WTC11 (cell line): ENCODE measurements at regions not wholly inside any gene's neighbourhood (a gene's known extent, or its start where the extent isn't known, plus 50 kb on each side); places are given as distances from the start of the nearest gene placed in this dataset.

Experiments
- ATAC-seq: fragments of 200-7000 bp; cut with Tn5 transposase; 2 replicates; pipeline ENCODE4 v1.10.0; 2021; ENCODE audit warnings: mild to moderate bottlenecking, moderate library complexity
- CTCF ChIA-PET: fragments of 300-600 bp; sonication (Branson Sonifier 250); formaldehyde crosslinking; loops from one replicate; lab custom pipeline; 2021; ENCODE audit warnings: antibody characterized with exemption; lab: Charles Lee
- POLR2A ChIA-PET: fragments of 350-600 bp; sonication (Branson Sonifier 250); formaldehyde crosslinking; loops from one replicate; lab custom pipeline; 2021; ENCODE audit warnings: antibody characterized with exemption; lab: Charles Lee
- DNase-seq: peaks from one replicate; pipeline ENCODE4 v3.0.0; 2021; ENCODE audit warnings: low spot score
- H3K27ac Mint-ChIP-seq: 2 replicates; pipeline ENCODE4 v1.8.0; 2021; ENCODE audit warnings: mixed read lengths
- H3K27me3 Mint-ChIP-seq: 2 replicates; pipeline ENCODE4 v1.8.0; 2021; ENCODE audit warnings: low read depth, mild to moderate bottlenecking, moderate library complexity, mixed read lengths
- H3K36me3 Mint-ChIP-seq: 2 replicates; pipeline ENCODE4 v1.8.0; 2021; ENCODE audit warnings: mixed read lengths
- H3K4me1 Mint-ChIP-seq: 2 replicates; pipeline ENCODE4 v1.8.0; 2022; ENCODE audit warnings: mixed read lengths
- H3K4me3 Mint-ChIP-seq: 2 replicates; pipeline ENCODE4 v1.8.0; 2021; ENCODE audit warnings: mild to moderate bottlenecking, moderate library complexity, mixed read lengths
- H3K9me3 Mint-ChIP-seq: 2 replicates; pipeline ENCODE4 v1.8.0; 2021; ENCODE audit warnings: mixed read lengths
- CREM ChIP-seq: sonication (generic); formaldehyde crosslinking; IDR thresholded peaks from 2 replicates; pipeline ENCODE4 v1.8.1; 2022; ENCODE audit warnings: mild to moderate bottlenecking, missing genetic modification reagents, moderate library complexity
- ETV6 ChIP-seq: sonication (generic); formaldehyde crosslinking; IDR thresholded peaks from 2 replicates; pipeline ENCODE4 v1.8.1; 2022; ENCODE audit warnings: mild to moderate bottlenecking, missing genetic modification reagents
- GRHL2 ChIP-seq: fragments of 250-450 bp; sonication (Bioruptor Pico); IDR thresholded peaks from 2 replicates; pipeline ENCODE4 v1.8.0; 2022; ENCODE audit warnings: mild to moderate bottlenecking, moderate library complexity; ENCODE audit not compliant: insufficient replicate concordance, severe bottlenecking
- MYBL2 ChIP-seq: sonication (generic); formaldehyde crosslinking; IDR thresholded peaks from 2 replicates; pipeline ENCODE4 v1.8.1; 2023; ENCODE audit warnings: mild to moderate bottlenecking, moderate library complexity, missing genetic modification reagents
- NFYB ChIP-seq: sonication (generic); formaldehyde crosslinking; conservative IDR thresholded peaks from 2 replicates; pipeline ENCODE4 v1.8.0; 2022; ENCODE audit warnings: low read depth, missing genetic modification reagents
- NR1H2 ChIP-seq: sonication (generic); formaldehyde crosslinking; IDR thresholded peaks from 2 replicates; pipeline ENCODE4 v1.9.0; 2021; ENCODE audit warnings: mild to moderate bottlenecking, moderate library complexity, missing genetic modification reagents
- NR2C2 ChIP-seq: sonication (generic); formaldehyde crosslinking; IDR thresholded peaks from 2 replicates; pipeline ENCODE4 v1.8.0; 2022; ENCODE audit warnings: mild to moderate bottlenecking, missing genetic modification reagents
- ZNF121 ChIP-seq: sonication (generic); formaldehyde crosslinking; IDR thresholded peaks from 2 replicates; pipeline ENCODE4 v1.8.0; 2023; ENCODE audit warnings: missing genetic modification reagents
- ZNF232 ChIP-seq: sonication (generic); formaldehyde crosslinking; IDR thresholded peaks from 2 replicates; pipeline ENCODE4 v1.8.0; 2022; ENCODE audit warnings: mild to moderate bottlenecking, missing genetic modification reagents
- ZNF671 ChIP-seq: fragments of 250-450 bp; sonication (Bioruptor Pico); IDR thresholded peaks from 2 replicates; pipeline ENCODE4 v1.8.0; 2021; ENCODE audit warnings: mild to moderate bottlenecking
- TF ChIP-seq, protein P1 (sequence below): sonication (generic); formaldehyde crosslinking; IDR thresholded peaks from 2 replicates; pipeline ENCODE4 v1.8.1; 2023; ENCODE audit warnings: mild to moderate bottlenecking, missing genetic modification reagents, moderate library complexity
- TF ChIP-seq, protein P2 (sequence below): sonication (generic); formaldehyde crosslinking; IDR thresholded peaks from 2 replicates; pipeline ENCODE4 v1.8.0; 2022; ENCODE audit warnings: mild to moderate bottlenecking, missing genetic modification reagents
- TF ChIP-seq, protein P3 (sequence below): sonication (generic); formaldehyde crosslinking; IDR thresholded peaks from 2 replicates; pipeline ENCODE4 v1.8.1; 2023; ENCODE audit warnings: mild to moderate bottlenecking, moderate library complexity, missing genetic modification reagents
- TF ChIP-seq, protein P4 (sequence below): sonication (generic); formaldehyde crosslinking; IDR thresholded peaks from 2 replicates; pipeline ENCODE4 v1.8.0; 2023; ENCODE audit warnings: missing genetic modification reagents, mild to moderate bottlenecking, borderline replicate concordance
- TF ChIP-seq, protein P5 (sequence below): sonication (generic); formaldehyde crosslinking; IDR thresholded peaks from 2 replicates; pipeline ENCODE4 v1.8.1; 2022; ENCODE audit warnings: missing genetic modification reagents, borderline replicate concordance
- TF ChIP-seq, protein P6 (sequence below): sonication (generic); formaldehyde crosslinking; IDR thresholded peaks from 2 replicates; pipeline ENCODE4 v1.8.1; 2023; ENCODE audit warnings: mild to moderate bottlenecking, missing genetic modification reagents
- TF ChIP-seq, protein P7 (sequence below): sonication (generic); formaldehyde crosslinking; IDR thresholded peaks from 2 replicates; pipeline ENCODE4 v1.8.0; 2023; ENCODE audit warnings: missing genetic modification reagents

DNA sequence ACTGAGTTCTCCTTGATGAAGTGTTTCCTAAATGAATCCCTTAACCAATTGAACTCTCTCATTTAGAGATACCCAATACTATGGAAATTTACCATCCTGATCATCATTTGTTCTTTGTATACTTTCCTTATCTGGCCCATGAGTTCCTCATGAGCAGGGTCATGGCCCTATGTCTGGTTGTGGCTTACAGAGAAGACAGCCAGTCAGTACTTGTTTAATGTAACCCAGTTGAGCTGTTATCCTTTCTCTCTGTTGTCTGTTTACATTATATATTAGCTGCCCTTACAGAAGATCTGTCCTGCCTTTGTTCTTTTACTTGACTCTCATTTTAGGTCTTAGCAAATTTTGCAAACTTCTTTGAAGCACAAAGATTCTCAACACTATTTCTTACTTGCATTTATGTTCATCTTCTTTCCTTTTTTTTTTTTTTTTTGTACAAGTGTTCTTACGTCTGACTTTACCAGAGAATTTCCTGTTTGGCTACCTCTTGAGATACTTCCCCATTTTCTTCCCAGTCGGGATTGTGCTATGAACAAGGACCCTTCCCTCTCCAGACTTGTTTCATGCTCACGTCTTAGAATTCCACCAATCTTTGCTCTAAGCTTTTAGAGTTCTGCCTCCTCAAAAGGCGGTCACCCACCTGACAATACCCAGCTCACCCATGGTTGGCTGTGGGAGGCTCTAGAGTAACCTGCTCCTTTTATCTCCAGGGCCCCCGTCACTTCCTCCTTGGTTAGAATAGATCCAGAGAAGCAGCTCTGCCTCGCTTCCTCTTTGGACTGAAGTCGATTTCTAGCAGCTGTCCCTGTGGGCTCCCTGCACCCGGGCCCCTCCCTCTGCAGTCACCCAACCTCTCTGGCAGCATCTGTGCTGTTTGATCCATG is 53.6 kb upstream of the RUNX1 start:
- no peaks in the 10 kb centered on the region for H3K27me3 Mint-ChIP-seq
- ATAC-seq = no peak
- H3K4me1 Mint-ChIP-seq = no peaks in the 10 kb centered on the region
- H3K36me3 Mint-ChIP-seq = no peaks in the 10 kb centered on the region
- TF ChIP-seq CREM (CRISPR knock-in tag) (no peak), ZNF671 (no peak), NR1H2 (CRISPR knock-in tag) (no peak), ZNF121 (no peak), ETV6 (CRISPR knock-in tag) (no peak), NR2C2 (CRISPR knock-in tag) (no peak), NFYB (CRISPR knock-in tag) (no peak), GRHL2 (CRISPR knock-in tag) (no peak), MYBL2 (CRISPR knock-in tag) (no peak), ZNF232 (no peak)
- TF ChIP-seq, protein P1, sequence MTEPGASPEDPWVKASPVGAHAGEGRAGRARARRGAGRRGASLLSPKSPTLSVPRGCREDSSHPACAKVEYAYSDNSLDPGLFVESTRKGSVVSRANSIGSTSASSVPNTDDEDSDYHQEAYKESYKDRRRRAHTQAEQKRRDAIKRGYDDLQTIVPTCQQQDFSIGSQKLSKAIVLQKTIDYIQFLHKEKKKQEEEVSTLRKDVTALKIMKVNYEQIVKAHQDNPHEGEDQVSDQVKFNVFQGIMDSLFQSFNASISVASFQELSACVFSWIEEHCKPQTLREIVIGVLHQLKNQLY (CRISPR knock-in tag) = no peak
- TF ChIP-seq, protein P2, sequence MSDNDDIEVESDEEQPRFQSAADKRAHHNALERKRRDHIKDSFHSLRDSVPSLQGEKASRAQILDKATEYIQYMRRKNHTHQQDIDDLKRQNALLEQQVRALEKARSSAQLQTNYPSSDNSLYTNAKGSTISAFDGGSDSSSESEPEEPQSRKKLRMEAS = no peak
- TF ChIP-seq, protein P3, sequence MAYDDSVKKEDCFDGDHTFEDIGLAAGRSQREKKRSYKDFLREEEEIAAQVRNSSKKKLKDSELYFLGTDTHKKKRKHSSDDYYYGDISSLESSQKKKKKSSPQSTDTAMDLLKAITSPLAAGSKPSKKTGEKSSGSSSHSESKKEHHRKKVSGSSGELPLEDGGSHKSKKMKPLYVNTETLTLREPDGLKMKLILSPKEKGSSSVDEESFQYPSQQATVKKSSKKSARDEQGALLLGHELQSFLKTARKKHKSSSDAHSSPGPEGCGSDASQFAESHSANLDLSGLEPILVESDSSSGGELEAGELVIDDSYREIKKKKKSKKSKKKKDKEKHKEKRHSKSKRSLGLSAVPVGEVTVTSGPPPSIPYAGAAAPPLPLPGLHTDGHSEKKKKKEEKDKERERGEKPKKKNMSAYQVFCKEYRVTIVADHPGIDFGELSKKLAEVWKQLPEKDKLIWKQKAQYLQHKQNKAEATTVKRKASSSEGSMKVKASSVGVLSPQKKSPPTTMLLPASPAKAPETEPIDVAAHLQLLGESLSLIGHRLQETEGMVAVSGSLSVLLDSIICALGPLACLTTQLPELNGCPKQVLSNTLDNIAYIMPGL (CRISPR knock-in tag) = no peak
- TF ChIP-seq, protein P4, sequence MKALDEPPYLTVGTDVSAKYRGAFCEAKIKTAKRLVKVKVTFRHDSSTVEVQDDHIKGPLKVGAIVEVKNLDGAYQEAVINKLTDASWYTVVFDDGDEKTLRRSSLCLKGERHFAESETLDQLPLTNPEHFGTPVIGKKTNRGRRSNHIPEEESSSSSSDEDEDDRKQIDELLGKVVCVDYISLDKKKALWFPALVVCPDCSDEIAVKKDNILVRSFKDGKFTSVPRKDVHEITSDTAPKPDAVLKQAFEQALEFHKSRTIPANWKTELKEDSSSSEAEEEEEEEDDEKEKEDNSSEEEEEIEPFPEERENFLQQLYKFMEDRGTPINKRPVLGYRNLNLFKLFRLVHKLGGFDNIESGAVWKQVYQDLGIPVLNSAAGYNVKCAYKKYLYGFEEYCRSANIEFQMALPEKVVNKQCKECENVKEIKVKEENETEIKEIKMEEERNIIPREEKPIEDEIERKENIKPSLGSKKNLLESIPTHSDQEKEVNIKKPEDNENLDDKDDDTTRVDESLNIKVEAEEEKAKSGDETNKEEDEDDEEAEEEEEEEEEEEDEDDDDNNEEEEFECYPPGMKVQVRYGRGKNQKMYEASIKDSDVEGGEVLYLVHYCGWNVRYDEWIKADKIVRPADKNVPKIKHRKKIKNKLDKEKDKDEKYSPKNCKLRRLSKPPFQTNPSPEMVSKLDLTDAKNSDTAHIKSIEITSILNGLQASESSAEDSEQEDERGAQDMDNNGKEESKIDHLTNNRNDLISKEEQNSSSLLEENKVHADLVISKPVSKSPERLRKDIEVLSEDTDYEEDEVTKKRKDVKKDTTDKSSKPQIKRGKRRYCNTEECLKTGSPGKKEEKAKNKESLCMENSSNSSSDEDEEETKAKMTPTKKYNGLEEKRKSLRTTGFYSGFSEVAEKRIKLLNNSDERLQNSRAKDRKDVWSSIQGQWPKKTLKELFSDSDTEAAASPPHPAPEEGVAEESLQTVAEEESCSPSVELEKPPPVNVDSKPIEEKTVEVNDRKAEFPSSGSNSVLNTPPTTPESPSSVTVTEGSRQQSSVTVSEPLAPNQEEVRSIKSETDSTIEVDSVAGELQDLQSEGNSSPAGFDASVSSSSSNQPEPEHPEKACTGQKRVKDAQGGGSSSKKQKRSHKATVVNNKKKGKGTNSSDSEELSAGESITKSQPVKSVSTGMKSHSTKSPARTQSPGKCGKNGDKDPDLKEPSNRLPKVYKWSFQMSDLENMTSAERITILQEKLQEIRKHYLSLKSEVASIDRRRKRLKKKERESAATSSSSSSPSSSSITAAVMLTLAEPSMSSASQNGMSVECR = no peak
- TF ChIP-seq, protein P5, sequence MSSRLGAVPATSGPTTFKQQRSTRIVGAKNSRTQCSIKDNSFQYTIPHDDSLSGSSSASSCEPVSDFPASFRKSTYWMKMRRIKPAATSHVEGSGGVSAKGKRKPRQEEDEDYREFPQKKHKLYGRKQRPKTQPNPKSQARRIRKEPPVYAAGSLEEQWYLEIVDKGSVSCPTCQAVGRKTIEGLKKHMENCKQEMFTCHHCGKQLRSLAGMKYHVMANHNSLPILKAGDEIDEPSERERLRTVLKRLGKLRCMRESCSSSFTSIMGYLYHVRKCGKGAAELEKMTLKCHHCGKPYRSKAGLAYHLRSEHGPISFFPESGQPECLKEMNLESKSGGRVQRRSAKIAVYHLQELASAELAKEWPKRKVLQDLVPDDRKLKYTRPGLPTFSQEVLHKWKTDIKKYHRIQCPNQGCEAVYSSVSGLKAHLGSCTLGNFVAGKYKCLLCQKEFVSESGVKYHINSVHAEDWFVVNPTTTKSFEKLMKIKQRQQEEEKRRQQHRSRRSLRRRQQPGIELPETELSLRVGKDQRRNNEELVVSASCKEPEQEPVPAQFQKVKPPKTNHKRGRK (CRISPR knock-in tag) = no peak
- TF ChIP-seq, protein P6, sequence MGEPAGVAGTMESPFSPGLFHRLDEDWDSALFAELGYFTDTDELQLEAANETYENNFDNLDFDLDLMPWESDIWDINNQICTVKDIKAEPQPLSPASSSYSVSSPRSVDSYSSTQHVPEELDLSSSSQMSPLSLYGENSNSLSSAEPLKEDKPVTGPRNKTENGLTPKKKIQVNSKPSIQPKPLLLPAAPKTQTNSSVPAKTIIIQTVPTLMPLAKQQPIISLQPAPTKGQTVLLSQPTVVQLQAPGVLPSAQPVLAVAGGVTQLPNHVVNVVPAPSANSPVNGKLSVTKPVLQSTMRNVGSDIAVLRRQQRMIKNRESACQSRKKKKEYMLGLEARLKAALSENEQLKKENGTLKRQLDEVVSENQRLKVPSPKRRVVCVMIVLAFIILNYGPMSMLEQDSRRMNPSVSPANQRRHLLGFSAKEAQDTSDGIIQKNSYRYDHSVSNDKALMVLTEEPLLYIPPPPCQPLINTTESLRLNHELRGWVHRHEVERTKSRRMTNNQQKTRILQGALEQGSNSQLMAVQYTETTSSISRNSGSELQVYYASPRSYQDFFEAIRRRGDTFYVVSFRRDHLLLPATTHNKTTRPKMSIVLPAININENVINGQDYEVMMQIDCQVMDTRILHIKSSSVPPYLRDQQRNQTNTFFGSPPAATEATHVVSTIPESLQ (CRISPR knock-in tag) = no peak
- TF ChIP-seq, protein P7, sequence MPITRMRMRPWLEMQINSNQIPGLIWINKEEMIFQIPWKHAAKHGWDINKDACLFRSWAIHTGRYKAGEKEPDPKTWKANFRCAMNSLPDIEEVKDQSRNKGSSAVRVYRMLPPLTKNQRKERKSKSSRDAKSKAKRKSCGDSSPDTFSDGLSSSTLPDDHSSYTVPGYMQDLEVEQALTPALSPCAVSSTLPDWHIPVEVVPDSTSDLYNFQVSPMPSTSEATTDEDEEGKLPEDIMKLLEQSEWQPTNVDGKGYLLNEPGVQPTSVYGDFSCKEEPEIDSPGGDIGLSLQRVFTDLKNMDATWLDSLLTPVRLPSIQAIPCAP (CRISPR knock-in tag) = no peak
- TF ChIP-seq, all 79 proteins: peak for 0
- no peak for DNase-seq
- ChIA-PET POLR2A (no interaction called here), CTCF (no interaction called here)
- H3K27ac Mint-ChIP-seq = no peak overlapping the region
- H3K9me3 Mint-ChIP-seq = no peaks in the 10 kb centered on the region
- no peak overlapping the region for H3K4me3 Mint-ChIP-seq
